NOMO-1 (cell line): ENCODE measurements at regions not wholly inside any gene's neighbourhood (a gene's known extent, or its start where the extent isn't known, plus 50 kb on each side); places are given as distances from the start of the nearest gene placed in this dataset.

Source experiments
- DNase-seq, 2 experiments: peaks; one replicate each; lab custom pipeline; 2025; ENCODE audit not compliant: unreplicated experiment in 2 of 2; lab: John Stamatoyannopoulos, UW

DNA sequence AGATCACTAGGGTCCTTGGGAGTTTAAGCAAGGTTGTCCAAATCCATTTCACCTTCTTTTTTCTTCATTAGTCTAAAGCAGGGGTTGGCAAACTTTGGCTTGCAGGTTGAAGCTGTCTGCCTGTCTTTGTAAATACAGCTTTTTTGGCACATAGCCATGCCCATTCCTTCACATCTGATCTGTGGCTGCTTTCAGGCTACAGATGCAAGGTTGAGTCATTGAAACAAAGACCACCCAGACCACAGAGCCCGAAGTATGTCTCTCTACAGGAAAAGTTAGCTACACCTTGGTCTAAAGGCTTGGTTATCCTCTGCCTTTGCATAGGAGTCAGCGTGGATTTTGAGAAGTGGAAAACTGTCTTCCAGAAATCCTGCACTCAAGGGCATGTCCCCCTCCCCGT, 238.1 kb upstream of the STS start:
- no peak for DNase-seq

- no peak for DNase-seq
These were observed 240.9 kb upstream of the STS start for GRCh38 chrX:6906608-6907007.

DNA sequence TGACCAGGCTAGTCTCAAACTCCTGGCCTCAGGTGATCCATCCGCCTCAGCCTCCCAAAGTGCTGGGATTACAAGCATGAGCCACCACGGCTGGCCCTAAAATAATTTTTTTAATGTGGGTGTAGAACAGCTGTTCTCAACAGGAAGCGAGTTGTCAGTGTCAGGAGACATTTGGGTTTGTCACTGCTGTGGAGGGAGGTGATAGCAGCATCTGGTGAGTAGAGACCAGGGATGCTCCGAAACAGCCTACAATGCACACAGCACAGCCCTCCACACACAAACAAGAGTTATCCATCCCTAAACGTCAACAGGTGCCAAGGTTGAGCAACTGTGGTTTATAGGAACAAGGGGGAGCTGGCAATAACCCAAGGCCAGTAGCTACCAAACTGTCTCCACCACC, 243.4 kb upstream of the STS start:
- no peak for DNase-seq

DNA sequence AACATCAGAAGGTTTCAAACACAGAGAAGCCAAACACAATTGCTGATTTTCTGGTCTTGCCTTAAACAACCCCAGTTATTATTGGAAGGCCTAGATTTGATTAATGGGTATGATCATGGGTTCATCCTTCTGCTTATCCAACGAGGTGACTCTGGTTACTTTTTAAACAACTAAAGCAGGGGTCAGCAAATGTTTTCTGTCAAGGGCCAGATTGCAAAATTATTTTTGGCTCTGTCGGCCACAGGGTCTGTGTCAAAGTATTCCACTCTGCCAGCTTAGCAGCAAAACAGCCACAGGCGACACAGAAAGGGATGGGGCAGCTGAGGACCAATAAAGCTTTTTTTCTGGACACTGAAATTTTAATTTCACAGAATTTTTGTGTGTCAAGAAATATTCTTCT, 249.1 kb upstream of the STS start:
- no peak for DNase-seq

GRCh38 chrX:6891404-6891803, 256.1 kb upstream of the STS start:
- no peak for DNase-seq

GRCh38 chrX:6890544-6891261, 256.8 kb upstream of the STS start:
- no peak for DNase-seq

DNA sequence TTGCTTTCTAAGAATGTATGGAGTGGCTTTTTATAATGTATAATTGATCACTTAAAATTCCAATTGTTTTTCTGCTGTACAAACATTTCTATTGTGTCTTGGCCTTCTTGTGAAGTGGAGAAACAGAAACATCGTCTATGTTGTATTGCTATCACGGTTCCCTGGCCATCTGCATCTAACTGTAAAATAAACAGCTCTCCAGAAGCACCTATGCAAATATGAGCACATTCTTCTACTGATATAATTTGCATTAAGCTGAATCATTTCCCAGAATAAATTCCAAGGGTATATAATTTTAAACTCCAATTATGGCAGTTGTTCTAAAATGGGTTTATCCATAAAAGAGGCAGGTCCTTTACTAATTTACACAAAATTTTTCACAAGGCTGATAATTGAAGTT, 261.6 kb upstream of the STS start:
- DNase-seq: no peak

DNA sequence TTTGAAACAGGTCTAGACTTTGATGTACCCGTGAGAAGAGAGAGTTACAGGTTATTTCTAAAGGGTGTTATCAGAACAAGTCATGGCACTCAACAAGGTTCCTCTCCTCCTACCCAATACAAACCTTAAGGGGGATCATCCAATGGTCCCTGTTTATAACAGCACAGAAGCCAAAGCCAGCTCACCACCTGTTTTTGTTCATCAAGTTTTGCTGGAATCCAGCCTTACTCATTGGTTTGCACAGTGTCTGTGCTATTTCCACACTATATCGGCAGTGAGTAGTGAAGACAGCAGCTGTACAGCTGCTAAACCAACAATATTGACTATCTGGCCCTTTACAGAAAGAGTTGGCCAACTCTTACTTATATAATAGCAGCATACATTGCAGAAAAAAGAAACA, 262.1 kb upstream of the STS start:
- no peak for DNase-seq

DNA sequence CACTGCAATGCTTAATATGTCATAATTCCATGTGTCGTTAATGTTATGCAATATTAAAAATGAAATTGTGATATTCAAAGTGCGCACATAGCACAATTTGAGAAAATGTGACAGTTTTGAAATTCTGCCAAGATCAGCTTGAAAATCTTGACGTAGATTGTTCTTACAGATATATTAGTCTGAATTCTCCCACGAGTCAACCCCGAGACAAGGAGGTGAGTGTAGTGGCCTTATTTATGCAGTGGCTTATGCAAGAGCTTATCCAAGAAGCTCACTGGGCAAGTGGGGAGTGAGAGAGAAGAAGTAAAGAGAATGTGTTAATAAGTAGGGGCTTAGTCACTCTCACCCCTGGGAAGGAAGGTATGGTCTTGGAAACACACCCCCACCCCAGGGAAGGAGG, 286.1 kb upstream of the STS start:
- no peak for DNase-seq

DNA sequence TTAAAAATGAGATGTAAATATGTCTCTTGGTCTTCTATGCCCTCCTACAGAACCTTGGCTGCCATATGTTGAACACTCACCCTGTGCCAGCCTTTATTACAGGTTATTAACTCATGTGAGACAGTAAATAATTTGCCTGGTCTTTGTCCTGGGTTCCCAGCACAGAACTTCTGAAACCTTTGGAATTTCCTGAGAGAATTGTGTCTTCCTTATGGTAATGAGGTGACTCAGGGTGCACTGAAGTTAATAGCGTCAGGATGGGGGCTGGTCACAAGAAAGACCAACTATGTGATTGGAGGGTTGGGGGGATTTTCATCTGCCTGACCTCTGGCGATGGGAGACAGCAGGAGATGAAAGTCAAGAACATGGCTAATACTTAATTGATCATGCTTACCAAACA, 289.8 kb upstream of the STS start:
- no peak for DNase-seq

DNA sequence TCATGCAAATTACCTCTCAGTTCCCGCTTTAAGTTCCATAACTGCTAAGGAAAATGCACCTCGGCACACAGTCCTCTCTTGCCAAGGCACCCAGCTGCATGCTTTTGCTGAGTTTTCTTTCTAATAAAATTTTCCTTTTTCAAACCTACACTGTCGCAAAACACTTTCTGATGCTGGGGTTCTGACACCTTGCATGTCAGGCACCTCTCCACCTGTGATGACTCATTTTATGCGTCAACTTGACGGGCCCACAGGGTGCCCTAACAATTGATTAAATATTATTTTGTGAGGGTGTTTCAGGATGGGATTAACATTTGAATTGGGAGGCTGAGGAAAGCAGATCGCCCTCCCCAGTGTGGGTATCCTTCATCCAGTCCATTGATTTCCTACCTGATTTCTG, 291.0 kb upstream of the STS start:
- DNase-seq: no peak

GRCh38 chrX:6852869-6853268, 294.6 kb upstream of the STS start:
- no peak for DNase-seq

GRCh38 chrX:6852121-6852520, 295.4 kb upstream of the STS start:
- no peak for DNase-seq

GRCh38 chrX:6851140-6851539, 296.4 kb upstream of the STS start:
- no peak for DNase-seq

DNA sequence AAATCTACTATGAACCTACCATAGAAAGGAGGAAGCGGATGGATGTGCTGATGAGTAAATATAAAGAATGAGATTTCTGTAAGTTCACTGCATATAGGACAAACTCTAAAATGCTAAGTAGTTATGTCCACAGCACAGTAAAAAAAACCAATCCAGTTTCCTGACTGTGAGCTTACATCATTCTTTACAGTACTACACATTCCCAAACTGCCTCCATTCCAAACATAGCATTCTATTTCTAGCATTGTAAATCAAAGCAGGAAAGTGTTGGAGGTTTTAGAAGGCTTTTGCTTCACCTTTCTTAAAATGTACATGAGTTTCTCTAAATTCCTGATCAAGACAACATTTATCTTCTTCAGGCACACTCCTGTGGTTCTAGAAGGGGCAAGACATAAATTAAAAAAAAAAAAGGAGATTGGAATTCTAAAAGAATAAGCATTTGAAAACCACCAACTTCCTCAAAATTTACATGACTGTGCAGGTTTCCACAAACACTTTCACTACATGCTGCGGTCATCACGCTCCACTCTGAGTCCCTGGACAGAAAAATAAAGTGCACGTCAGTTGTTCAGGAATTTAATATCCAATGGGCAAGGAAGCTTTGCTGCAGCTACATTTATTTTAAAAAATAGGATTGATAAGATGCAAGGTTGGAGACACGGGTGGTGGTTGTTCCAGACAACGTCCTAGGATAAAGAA, 297.6 kb upstream of the STS start:
- peak in 1 of 2 experiments; percentile 3 for DNase-seq

- DNase-seq: no peak
These were observed 297.7 kb upstream of the VCX3A start for GRCh38 chrX:6832619-6833018.

DNA sequence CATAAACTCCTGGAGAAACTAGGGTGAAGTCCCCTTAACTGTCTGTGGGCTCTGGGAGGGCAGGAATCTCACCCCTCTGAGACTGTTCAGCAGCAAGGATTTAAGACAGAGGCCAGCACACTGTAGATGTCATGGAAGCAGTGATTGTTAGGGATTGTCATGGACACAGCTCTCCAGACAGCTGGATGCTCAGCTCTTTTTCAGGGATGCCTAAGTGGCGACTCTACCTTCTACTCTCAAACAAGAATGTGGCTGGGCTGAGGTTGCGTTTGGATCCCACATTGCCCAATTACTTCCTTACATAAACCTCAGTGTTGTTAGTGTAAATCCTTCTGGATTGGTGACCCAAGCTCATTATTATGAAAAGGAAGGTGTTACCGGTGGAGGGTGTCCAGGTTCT, 291.9 kb upstream of the VCX3A start:
- no peak for DNase-seq

GRCh38 chrX:6821730-6822129, 286.8 kb upstream of the VCX3A start:
- DNase-seq: no peak

DNA sequence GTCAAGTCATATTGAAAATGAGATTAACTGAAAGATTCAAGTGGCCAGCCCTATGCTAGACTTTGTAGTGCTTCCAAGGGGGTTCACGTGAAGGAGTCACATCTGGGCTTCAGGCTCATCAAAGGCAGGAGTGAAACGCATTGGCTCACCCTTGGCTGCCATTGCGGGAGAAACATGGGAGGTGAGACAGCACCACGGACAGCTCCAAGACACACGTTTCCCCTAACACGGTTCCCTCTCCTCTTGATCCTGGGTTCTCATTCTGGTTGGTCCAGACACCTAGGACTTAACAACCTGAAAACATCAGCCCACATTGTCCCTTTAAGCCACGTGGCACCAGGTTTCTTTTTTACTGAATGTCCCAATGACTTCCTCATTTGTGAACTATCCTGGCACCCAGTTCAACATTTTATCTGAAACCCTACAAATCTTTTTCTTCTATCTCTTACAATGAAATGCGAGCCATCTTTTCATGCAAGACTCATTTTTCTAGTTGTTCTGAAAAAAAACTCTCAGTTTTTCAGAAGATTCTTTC, 279.0 kb upstream of the VCX3A start:
- no peak for DNase-seq

DNA sequence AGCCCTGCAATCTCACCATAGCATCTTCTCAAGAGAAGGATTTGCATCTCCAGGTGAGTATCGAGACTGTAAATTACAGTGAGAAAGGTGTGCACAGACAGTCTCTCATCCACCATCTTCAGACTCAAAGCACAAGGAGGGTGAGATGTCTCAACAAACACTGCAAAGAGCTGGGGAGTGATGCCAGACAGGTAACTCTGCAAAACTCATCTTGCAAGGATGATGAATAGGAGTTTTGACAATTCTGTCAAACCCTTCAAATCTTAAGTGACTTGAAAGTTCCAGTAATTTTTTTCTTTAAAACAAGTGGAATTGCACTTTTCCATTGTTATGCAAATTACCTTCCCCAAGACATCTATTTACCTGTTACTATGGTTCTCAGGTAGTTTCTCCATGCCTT, 277.2 kb upstream of the VCX3A start:
- no peak for DNase-seq

DNA sequence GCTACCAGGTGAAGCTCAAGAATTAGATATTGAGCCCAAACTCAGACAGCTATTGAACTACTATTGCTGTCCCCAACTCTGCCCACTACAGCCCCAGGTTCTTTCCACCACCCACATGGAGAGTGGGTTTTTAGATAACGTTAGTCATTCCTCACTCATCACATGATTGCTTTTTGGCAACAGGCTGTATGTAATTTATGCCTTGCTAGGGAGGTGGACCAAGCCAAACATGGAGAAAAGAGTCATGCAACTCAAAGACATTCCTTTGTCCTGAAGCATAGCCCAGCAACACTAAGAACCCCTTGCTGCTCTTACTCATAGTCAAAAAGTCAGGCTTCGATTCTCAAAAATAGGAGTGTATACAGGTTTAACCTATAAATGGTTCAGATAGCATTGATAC, 275.9 kb upstream of the VCX3A start:
- no peak for DNase-seq

GRCh38 chrX:6803607-6804006, 268.7 kb upstream of the VCX3A start:
- DNase-seq: no peak
